IMR-90 (cell line): ENCODE measurements at regions not wholly inside any gene's neighbourhood (a gene's known extent, or its start where the extent isn't known, plus 50 kb on each side); places are given as distances from the start of the nearest gene placed in this dataset.

Experiments
- ATAC-seq: fragments of 200-7000 bp; cut with Tn5 transposase; 2 replicates; pipeline ENCODE4 v1.9.1; 2020; ENCODE audit warnings: low read depth, mild to moderate bottlenecking, moderate library complexity
- BruUV-seq: library from RNA; stranded (reverse); fragments of 400-500 nt; replicated peaks from 2 replicates; lab custom pipeline; 2021; lab: Mats Ljungman, UMichigan
- CTCF ChIA-PET: fragments of 300-600 bp; formaldehyde crosslinking; extraction: SDS; loops from one replicate; lab custom pipeline; 2021; ENCODE audit warnings: antibody characterized with exemption; lab: Yijun Ruan, JAX
- POLR2A ChIA-PET: fragments of 300-600 bp; sonication (Branson Sonifier 250); formaldehyde crosslinking; loops from one replicate; lab custom pipeline; 2022; ENCODE audit warnings: antibody characterized with exemption; ENCODE audit not compliant: unreplicated experiment; lab: Charles Lee
- DNase-seq: peaks from one replicate; pipeline ENCODE4 v3.0.0; 2013
- H2AFZ ChIP-seq: replicated peaks from 2 replicates; pipeline ENCODE3; 2013; ENCODE audit warnings: low read length, mild to moderate bottlenecking; ENCODE audit not compliant: poor library complexity
- H2AK5ac ChIP-seq: 2 replicates; pipeline ENCODE4 v1.6.1; 2013; ENCODE audit warnings: low read depth, low read length, inconsistent platforms
- H2AK9ac ChIP-seq: replicated peaks from 2 replicates; pipeline ENCODE3; 2013; ENCODE audit warnings: mild to moderate bottlenecking, low read depth, low read length, moderate library complexity; ENCODE audit not compliant: poor library complexity
- H2BK120ac ChIP-seq: 2 replicates; pipeline ENCODE4 v1.6.1; 2013; ENCODE audit warnings: low read depth, low read length, inconsistent platforms
- H2BK15ac ChIP-seq: 3 replicates; pipeline ENCODE4 v1.6.1; 2013; ENCODE audit warnings: low read depth, low read length, inconsistent platforms
- H2BK20ac ChIP-seq: 2 replicates; pipeline ENCODE4 v1.6.1; 2013; ENCODE audit warnings: low read depth, mild to moderate bottlenecking, inconsistent platforms, low read length, moderate library complexity
- H2BK5ac ChIP-seq: 2 replicates; pipeline ENCODE4 v1.6.1; 2013; ENCODE audit warnings: mild to moderate bottlenecking, low read depth, low read length, inconsistent platforms; ENCODE audit not compliant: poor library complexity, severe bottlenecking
- H3K14ac ChIP-seq: replicated peaks from 2 replicates; pipeline ENCODE4 v1.6.1; 2013; ENCODE audit warnings: low read depth, low read length, inconsistent platforms
- H3K18ac ChIP-seq: 2 replicates; pipeline ENCODE4 v1.6.1; 2013; ENCODE audit warnings: low read depth, low read length, control low read depth
- H3K23ac ChIP-seq: 2 replicates; pipeline ENCODE4 v1.6.1; 2013; ENCODE audit warnings: low read depth, low read length, inconsistent platforms
- H3K27ac ChIP-seq: 2 replicates; pipeline ENCODE4 v1.5.1; 2013; ENCODE audit warnings: mild to moderate bottlenecking, control low read depth, low read length; ENCODE audit not compliant: insufficient read depth
- H3K27me3 ChIP-seq: 2 replicates; pipeline ENCODE4 v1.6.1; 2013; ENCODE audit warnings: low read length; ENCODE audit not compliant: control insufficient read depth, insufficient read depth
- H3K36me3 ChIP-seq: 2 replicates; pipeline ENCODE4 v1.6.1; 2013; ENCODE audit warnings: low read length, mixed read lengths; ENCODE audit not compliant: control insufficient read depth, insufficient read depth
- H3K4ac ChIP-seq: 2 replicates; pipeline ENCODE4 v1.6.1; 2013; ENCODE audit warnings: low read depth, low read length, inconsistent platforms
- H3K4me1 ChIP-seq: 2 replicates; pipeline ENCODE4 v1.6.1; 2013; ENCODE audit warnings: low read length, mixed read lengths; ENCODE audit not compliant: control insufficient read depth, insufficient read depth
- H3K4me2 ChIP-seq: 2 replicates; pipeline ENCODE4 v1.6.1; 2013; ENCODE audit warnings: low read depth, mild to moderate bottlenecking, control low read depth, low read length, moderate library complexity
- H3K4me3 ChIP-seq: 2 replicates; pipeline ENCODE4 v1.5.1; 2013; ENCODE audit warnings: low read depth, mild to moderate bottlenecking, control low read depth, low read length, moderate library complexity; ENCODE audit not compliant: insufficient read depth
- H3K56ac ChIP-seq: 2 replicates; pipeline ENCODE4 v1.6.1; 2013; ENCODE audit warnings: low read length, inconsistent platforms; ENCODE audit not compliant: insufficient read depth; ENCODE audit errors: extremely low read depth
- H3K79me1 ChIP-seq, 2 experiments: 2 replicates each; pipeline ENCODE4 v1.6.1; 2013; ENCODE audit warnings: low read length in 2 of 2, inconsistent platforms in 1 of 2, low read depth in 1 of 2
- H3K9ac ChIP-seq: 2 replicates; pipeline ENCODE4 v1.6.1; 2013; ENCODE audit warnings: low read depth, low read length, control low read depth
- H3K9me1 ChIP-seq: 2 replicates; pipeline ENCODE4 v1.6.1; 2013; ENCODE audit warnings: low read length, inconsistent platforms; ENCODE audit not compliant: insufficient read depth
- H3K9me3 ChIP-seq: 2 replicates; pipeline ENCODE4 v1.6.1; 2013; ENCODE audit warnings: low read length; ENCODE audit not compliant: control insufficient read depth, insufficient read depth
- H4K20me1 ChIP-seq: 2 replicates; pipeline ENCODE4 v1.6.1; 2013; ENCODE audit warnings: low read length, inconsistent platforms; ENCODE audit not compliant: insufficient read depth
- H4K5ac ChIP-seq: 2 replicates; pipeline ENCODE4 v1.6.1; 2013; ENCODE audit warnings: mild to moderate bottlenecking, low read depth, low read length, control low read depth
- H4K8ac ChIP-seq, 2 experiments: 2 replicates each; pipeline ENCODE4 v1.6.1; 2013; ENCODE audit warnings: low read depth in 2 of 2, low read length in 2 of 2, control low read depth in 1 of 2, inconsistent platforms in 1 of 2
- H4K91ac ChIP-seq: 2 replicates; pipeline ENCODE4 v1.6.1; 2013; ENCODE audit warnings: low read depth, low read length, inconsistent platforms; ENCODE audit not compliant: insufficient read depth
- BHLHE40 ChIP-seq: fragments of 150-350 bp; IDR thresholded peaks from 2 replicates; pipeline ENCODE4 v1.6.1; 2016; ENCODE audit warnings: mild to moderate bottlenecking, low read depth, low read length
- CEBPB ChIP-seq: IDR thresholded peaks from 2 replicates; pipeline ENCODE4 v1.6.1; 2012; ENCODE audit warnings: low read depth, low read length, improper control_type of control experiment
- CHD1 ChIP-seq: IDR thresholded peaks from 2 replicates; pipeline ENCODE4 v1.6.1; 2012; ENCODE audit warnings: low read depth, low read length, improper control_type of control experiment
- FOS ChIP-seq: fragments of 150-350 bp; IDR thresholded peaks from 2 replicates; pipeline ENCODE4 v1.6.1; 2016; ENCODE audit warnings: low read depth, low read length
- MAFK ChIP-seq: IDR thresholded peaks from 2 replicates; pipeline ENCODE4 v1.6.1; 2012; ENCODE audit warnings: low read depth, low read length, improper control_type of control experiment
- MAZ ChIP-seq: IDR thresholded peaks from 2 replicates; pipeline ENCODE4 v1.6.1; 2012; ENCODE audit warnings: low read depth, mild to moderate bottlenecking, low read length, improper control_type of control experiment, moderate library complexity, borderline replicate concordance
- MXI1 ChIP-seq: IDR thresholded peaks from 2 replicates; pipeline ENCODE4 v1.6.1; 2012; ENCODE audit warnings: low read depth, mild to moderate bottlenecking, low read length, moderate library complexity, borderline replicate concordance
- NFE2L2 ChIP-seq: fragments of 150-350 bp; IDR thresholded peaks from 2 replicates; pipeline ENCODE4 v1.6.1; 2016; ENCODE audit warnings: low read depth, mild to moderate bottlenecking, low read length
- POLR2A ChIP-seq: IDR thresholded peaks from 2 replicates; pipeline ENCODE4 v1.6.1; 2012; ENCODE audit warnings: mild to moderate bottlenecking, low read depth, low read length
- RAD21 ChIP-seq: IDR thresholded peaks from 2 replicates; pipeline ENCODE4 v1.6.1; 2012; ENCODE audit warnings: low read length, improper control_type of control experiment
- RCOR1 ChIP-seq: IDR thresholded peaks from 2 replicates; pipeline ENCODE4 v1.6.1; 2012; ENCODE audit warnings: mild to moderate bottlenecking, low read length, improper control_type of control experiment; ENCODE audit not compliant: insufficient replicate concordance
- RFX5 ChIP-seq: IDR thresholded peaks from 2 replicates; pipeline ENCODE4 v1.8.0; 2012; ENCODE audit warnings: low read depth, mild to moderate bottlenecking, low read length, moderate library complexity
- SMC3 ChIP-seq: fragments of 150-350 bp; IDR thresholded peaks from 2 replicates; pipeline ENCODE4 v1.6.1; 2016; ENCODE audit warnings: low read depth, mild to moderate bottlenecking, antibody characterized with exemption, low read length, moderate library complexity
- WGBS, 2 experiments: methylation state at CpG; one replicate each; pipeline versions ENCODE4 v1.1.5 to v1.1.7; 2013; ENCODE audit warnings: missing lambda C conversion rate in 2 of 2; ENCODE audit not compliant: insufficient read length in 1 of 2; ENCODE audit errors: extremely low coverage in 2 of 2; 5-methylcytosine and 5-hydroxymethylcytosine counted together
- dilution Hi-C: fragments of 300-500 bp; cut with HindIII; formaldehyde crosslinking; loops from one replicate; pipeline ENCODE4 v1.14.3; 2018; ENCODE audit warnings: low sequenced_read_pairs; ENCODE audit not compliant: unreplicated experiment
- in situ Hi-C: fragments of 300-500 bp; cut with MboI; formaldehyde crosslinking; loops from 3 replicates; pipeline ENCODE4 v1.14.3; 2019; ENCODE audit warnings: low sequenced_read_pairs, inconsistent platforms, mixed read lengths
- intact Hi-C: fragments of 100-400 bp; cut with micrococcal nuclease; formaldehyde crosslinking; loops from 2 replicates; pipeline ENCODE4 v1.10.0; 2022
- TF ChIP-seq, protein P1 (sequence below): fragments of 150-350 bp; IDR thresholded peaks from 2 replicates; pipeline ENCODE4 v1.6.1; 2017; ENCODE audit warnings: mild to moderate bottlenecking, antibody characterized with exemption, low read length, low read depth
- TF ChIP-seq, protein P2 (sequence below): conservative IDR thresholded peaks from 2 replicates; pipeline ENCODE4 v1.5.1; 2012; ENCODE audit warnings: mild to moderate bottlenecking, low read depth, low read length, improper control_type of control experiment
- TF ChIP-seq, protein P3 (sequence below): fragments of 150-350 bp; IDR thresholded peaks from 2 replicates; pipeline ENCODE4 v1.6.1; 2016; ENCODE audit warnings: low read depth, mild to moderate bottlenecking, low read length, moderate library complexity, borderline replicate concordance

DNA sequence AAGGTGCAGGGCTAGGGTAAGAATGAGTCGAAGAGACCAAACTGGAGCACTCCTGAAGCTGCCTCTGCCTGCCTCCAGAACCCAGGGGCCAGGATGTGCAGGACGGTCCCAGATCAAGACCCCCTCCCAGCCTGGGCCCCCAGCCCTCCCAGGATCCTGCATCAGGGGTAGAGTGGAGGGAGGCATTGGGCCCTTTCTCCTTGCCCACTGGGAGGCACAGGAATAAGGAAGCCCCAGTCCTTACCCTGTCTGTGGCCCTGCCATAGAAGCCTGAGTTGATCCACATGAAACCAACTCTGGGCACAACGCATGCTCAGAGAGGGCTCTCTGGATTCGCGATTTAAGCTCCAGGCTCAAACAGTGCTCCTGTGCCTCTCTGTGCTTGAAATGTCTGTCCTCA is 661.8 kb upstream of the B3GAT1 start:
- POLR2A ChIA-PET = no interaction called here
- H2BK20ac ChIP-seq = no peak overlapping the region

More for the DNA sequence above, 661.8 kb upstream of the B3GAT1 start:
- no peak overlapping the region for H3K18ac ChIP-seq
- H2AK5ac ChIP-seq = no peak overlapping the region
- H3K9me3 ChIP-seq = peaks cover 20% of the 10 kb centered on the region
- intact Hi-C loops = no loop called here
- H4K20me1 ChIP-seq = no peaks in the 10 kb centered on the region
- TF ChIP-seq MAFK (no peak), CEBPB (no peak), POLR2A (no peak), SMC3 (no peak), CHD1 (no peak), RCOR1 (no peak), FOS (no peak), RFX5 (no peak), RAD21 (no peak), MXI1 (no peak), NFE2L2 (no peak), BHLHE40 (no peak), MAZ (no peak)
- TF ChIP-seq, protein P1, sequence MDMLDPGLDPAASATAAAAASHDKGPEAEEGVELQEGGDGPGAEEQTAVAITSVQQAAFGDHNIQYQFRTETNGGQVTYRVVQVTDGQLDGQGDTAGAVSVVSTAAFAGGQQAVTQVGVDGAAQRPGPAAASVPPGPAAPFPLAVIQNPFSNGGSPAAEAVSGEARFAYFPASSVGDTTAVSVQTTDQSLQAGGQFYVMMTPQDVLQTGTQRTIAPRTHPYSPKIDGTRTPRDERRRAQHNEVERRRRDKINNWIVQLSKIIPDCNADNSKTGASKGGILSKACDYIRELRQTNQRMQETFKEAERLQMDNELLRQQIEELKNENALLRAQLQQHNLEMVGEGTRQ = no peak
- TF ChIP-seq, protein P2, sequence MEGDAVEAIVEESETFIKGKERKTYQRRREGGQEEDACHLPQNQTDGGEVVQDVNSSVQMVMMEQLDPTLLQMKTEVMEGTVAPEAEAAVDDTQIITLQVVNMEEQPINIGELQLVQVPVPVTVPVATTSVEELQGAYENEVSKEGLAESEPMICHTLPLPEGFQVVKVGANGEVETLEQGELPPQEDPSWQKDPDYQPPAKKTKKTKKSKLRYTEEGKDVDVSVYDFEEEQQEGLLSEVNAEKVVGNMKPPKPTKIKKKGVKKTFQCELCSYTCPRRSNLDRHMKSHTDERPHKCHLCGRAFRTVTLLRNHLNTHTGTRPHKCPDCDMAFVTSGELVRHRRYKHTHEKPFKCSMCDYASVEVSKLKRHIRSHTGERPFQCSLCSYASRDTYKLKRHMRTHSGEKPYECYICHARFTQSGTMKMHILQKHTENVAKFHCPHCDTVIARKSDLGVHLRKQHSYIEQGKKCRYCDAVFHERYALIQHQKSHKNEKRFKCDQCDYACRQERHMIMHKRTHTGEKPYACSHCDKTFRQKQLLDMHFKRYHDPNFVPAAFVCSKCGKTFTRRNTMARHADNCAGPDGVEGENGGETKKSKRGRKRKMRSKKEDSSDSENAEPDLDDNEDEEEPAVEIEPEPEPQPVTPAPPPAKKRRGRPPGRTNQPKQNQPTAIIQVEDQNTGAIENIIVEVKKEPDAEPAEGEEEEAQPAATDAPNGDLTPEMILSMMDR = no peak
- TF ChIP-seq, protein P3, sequence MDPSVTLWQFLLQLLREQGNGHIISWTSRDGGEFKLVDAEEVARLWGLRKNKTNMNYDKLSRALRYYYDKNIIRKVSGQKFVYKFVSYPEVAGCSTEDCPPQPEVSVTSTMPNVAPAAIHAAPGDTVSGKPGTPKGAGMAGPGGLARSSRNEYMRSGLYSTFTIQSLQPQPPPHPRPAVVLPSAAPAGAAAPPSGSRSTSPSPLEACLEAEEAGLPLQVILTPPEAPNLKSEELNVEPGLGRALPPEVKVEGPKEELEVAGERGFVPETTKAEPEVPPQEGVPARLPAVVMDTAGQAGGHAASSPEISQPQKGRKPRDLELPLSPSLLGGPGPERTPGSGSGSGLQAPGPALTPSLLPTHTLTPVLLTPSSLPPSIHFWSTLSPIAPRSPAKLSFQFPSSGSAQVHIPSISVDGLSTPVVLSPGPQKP = no peak
- no peak overlapping the region for H3K27ac ChIP-seq
- CTCF ChIA-PET = no interaction called here
- H3K4ac ChIP-seq = no peak overlapping the region
- no peak overlapping the region for H4K8ac ChIP-seq
- no peak overlapping the region for H3K56ac ChIP-seq
- H2BK15ac ChIP-seq = no peak overlapping the region
- WGBS, 2 experiments = 93% methylated on average over 3 of the region's 5 CpGs; no CpG with 5 or more reads in 1 of the 2 experiments
- dilution Hi-C loops = no loop called here
- ATAC-seq (no peak), DNase-seq (no peak)
- H3K4me3 ChIP-seq = no peak overlapping the region
- H3K9ac ChIP-seq = no peak overlapping the region
- H3K36me3 ChIP-seq = no peaks in the 10 kb centered on the region
- H2BK5ac ChIP-seq = no peak overlapping the region
- H2AFZ ChIP-seq = no peak overlapping the region
- no peak overlapping the region for H3K23ac ChIP-seq
- no peak overlapping the region for H4K91ac ChIP-seq
- no peak overlapping the region for H3K14ac ChIP-seq
- no peak overlapping the region for H4K5ac ChIP-seq
- H3K4me2 ChIP-seq = no peak overlapping the region
- H3K4me1 ChIP-seq = no peaks in the 10 kb centered on the region
- H2BK120ac ChIP-seq = no peak overlapping the region
- no peak overlapping the region for H2AK9ac ChIP-seq
- no TSS peak for BruUV-seq
- in situ Hi-C loops = no loop called here
- no peaks in the 10 kb centered on the region for H3K27me3 ChIP-seq
- H3K79me1 ChIP-seq = no peaks in the 10 kb centered on the region
- no peaks in the 10 kb centered on the region for H3K9me1 ChIP-seq
